Pulmonary artery endothelial cell (primary cell): ENCODE measurements at regions not wholly inside any gene's neighbourhood (a gene's known extent, or its start where the extent isn't known, plus 50 kb on each side); places are given as distances from the start of the nearest gene placed in this dataset.

Experiments
- DNase-seq: peaks from one replicate; pipeline ENCODE4 v3.0.0-alpha.2; 2011; ENCODE audit warnings: low read depth, low spot score

- no peak for DNase-seq
Observed at GRCh38 chr11:122451911-122452310, 203.6 kb upstream of the UBASH3B start.

- no peak for DNase-seq
Observed at GRCh38 chr11:122441666-122442035, 213.9 kb upstream of the UBASH3B start.

- DNase-seq, result no peak
Observed at GRCh38 chr11:122440811-122441665, 214.5 kb upstream of the UBASH3B start.

- no peak for DNase-seq
Observed at GRCh38 chr11:122439866-122440810, 215.4 kb upstream of the UBASH3B start.

- DNase-seq, result no peak
Observed at GRCh38 chr11:122436188-122436555, 219.3 kb upstream of the UBASH3B start.

- no peak for DNase-seq
Observed at GRCh38 chr11:122435540-122436187, 219.9 kb upstream of the UBASH3B start.

- DNase-seq, result no peak
Observed at GRCh38 chr11:122434786-122435185, 220.7 kb upstream of the UBASH3B start.

- no peak for DNase-seq
Observed at GRCh38 chr11:122430490-122430889, 225.0 kb upstream of the UBASH3B start.

- DNase-seq, result no peak
Observed at GRCh38 chr11:122426073-122426472, 229.4 kb upstream of the UBASH3B start.

- DNase-seq, result no peak
Observed at GRCh38 chr11:122424636-122425035, 230.9 kb upstream of the UBASH3B start.

- no peak for DNase-seq
Observed at GRCh38 chr11:122423886-122424285, 231.6 kb upstream of the UBASH3B start.

GRCh38 chr11:122423273-122423672, 232.2 kb upstream of the UBASH3B start:
- no peak for DNase-seq

- DNase-seq, result no peak
Observed at GRCh38 chr11:122422682-122423081, 232.8 kb upstream of the UBASH3B start.

GRCh38 chr11:122421702-122422101, 233.8 kb upstream of the UBASH3B start:
- DNase-seq, result no peak

- no peak for DNase-seq
Observed at GRCh38 chr11:122418032-122418431, 237.5 kb upstream of the UBASH3B start.

- DNase-seq, result no peak
Observed at GRCh38 chr11:122414406-122415018, 241.0 kb upstream of the UBASH3B start.

- no peak for DNase-seq
Observed at GRCh38 chr11:122413677-122414076, 241.8 kb upstream of the UBASH3B start.

- no peak for DNase-seq
Observed at GRCh38 chr11:122412581-122412980, 242.9 kb upstream of the UBASH3B start.

- DNase-seq, result no peak
Observed at GRCh38 chr11:122406466-122406865, 249.1 kb upstream of the UBASH3B start.

- no peak for DNase-seq
Observed at GRCh38 chr11:122405547-122406341, 249.8 kb upstream of the UBASH3B start.

- DNase-seq, result no peak
Observed at GRCh38 chr11:122404571-122404970, 251.0 kb upstream of the UBASH3B start.
